ENCODE measurements at regions not wholly inside any gene's neighbourhood (a gene's known extent, or its start where the extent isn't known, plus 50 kb on each side); places are given as distances from the start of the nearest gene placed in this dataset.

- H3K56ac ChIP-seq (replicated peaks; ENCODE audit: insufficient read length, low read depth, low read length): no peak overlapping the region
- H3K4me2 ChIP-seq (ENCODE audit: insufficient read depth in 1 of 2, low read depth in 2 of 2, low read length in 2 of 2): no peak overlapping the region
- no peak overlapping the region for H3K14ac ChIP-seq (ENCODE audit: insufficient read length)
- no peak for DNase-seq (ENCODE audit: low read depth in 1 of 2, low spot score in 2 of 2)
- H3K27ac ChIP-seq (ENCODE audit: low read depth, low read length): no peak overlapping the region
- no peak for FAIRE-seq
- peak overlapping the region; percentile 52 for H4K91ac ChIP-seq (replicated peaks; ENCODE audit: insufficient read length, low read length)
- H2BK120ac ChIP-seq (replicated peaks; ENCODE audit: low read depth, low read length): no peak overlapping the region
- no peak for TF ChIP-seq SUZ12 (IDR thresholded peaks at IDR 0.05; ENCODE audit: low read length)
- no peak for TF ChIP-seq CHD1 (IDR thresholded peaks at IDR 0.05; ENCODE audit: low read depth, low read length)
- no peak for TF ChIP-seq CEBPB (IDR thresholded peaks at IDR 0.05; ENCODE audit: low read depth, low read length)
- TF ChIP-seq POU5F1 (IDR thresholded peaks at IDR 0.05; ENCODE audit: low read depth, low read length): no peak
- TF ChIP-seq SAP30 (IDR thresholded peaks at IDR 0.05; ENCODE audit: insufficient read depth, insufficient replicate concordance, low read length): no peak
- TF ChIP-seq, protein P1, sequence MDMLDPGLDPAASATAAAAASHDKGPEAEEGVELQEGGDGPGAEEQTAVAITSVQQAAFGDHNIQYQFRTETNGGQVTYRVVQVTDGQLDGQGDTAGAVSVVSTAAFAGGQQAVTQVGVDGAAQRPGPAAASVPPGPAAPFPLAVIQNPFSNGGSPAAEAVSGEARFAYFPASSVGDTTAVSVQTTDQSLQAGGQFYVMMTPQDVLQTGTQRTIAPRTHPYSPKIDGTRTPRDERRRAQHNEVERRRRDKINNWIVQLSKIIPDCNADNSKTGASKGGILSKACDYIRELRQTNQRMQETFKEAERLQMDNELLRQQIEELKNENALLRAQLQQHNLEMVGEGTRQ (IDR thresholded peaks at IDR 0.05; ENCODE audit: low read length): no peak
- no peak for TF ChIP-seq SRF (IDR thresholded peaks at IDR 0.05; ENCODE audit: low read depth, low read length)
- TF ChIP-seq GABPA (IDR thresholded peaks at IDR 0.05; ENCODE audit: borderline replicate concordance, insufficient read depth, low read length): no peak
- TF ChIP-seq TAF7 (optimal IDR thresholded peaks at IDR 0.05; ENCODE audit: borderline replicate concordance, low read depth, low read length): no peak
- no peak for TF ChIP-seq BRCA1 (IDR thresholded peaks at IDR 0.05; ENCODE audit: low read depth, low read length)
- TF ChIP-seq CBX5 (IDR thresholded peaks at IDR 0.05; ENCODE audit: low read depth, low read length): no peak
- no peak for TF ChIP-seq SP1 (IDR thresholded peaks at IDR 0.05; ENCODE audit: low read depth, low read length)
- TF ChIP-seq MAFK (IDR thresholded peaks at IDR 0.05; ENCODE audit: low read depth, low read length): no peak
- no peak for TF ChIP-seq SP4 (IDR thresholded peaks at IDR 0.05; ENCODE audit: low read length)
- TF ChIP-seq BCL11A (IDR thresholded peaks at IDR 0.05; ENCODE audit: low read depth in 2 of 2, low read length in 2 of 2): no peak
- H3K4me3 ChIP-seq (ENCODE audit: extremely low read depth in 1 of 4, insufficient read depth in 2 of 4, low read depth in 3 of 4, low read length in 4 of 4): no peak overlapping the region
- H3K4me1 ChIP-seq (replicated peaks in 1 of 4; ENCODE audit: control insufficient read depth in 3 of 4, insufficient read depth in 4 of 4, low read length in 3 of 4): peaks cover 9 to 12% (median 10%) of the 10 kb centered on the region in 4 experiments
- no peaks in the 10 kb centered on the region for H3K23me2 ChIP-seq (ENCODE audit: low read depth, low read length)
- no peaks in the 10 kb centered on the region for H3K9me3 ChIP-seq (ENCODE audit: insufficient read depth in 2 of 2, low read depth in 1 of 2, low read length in 1 of 2)
- no peak overlapping the region for H3K9ac ChIP-seq (replicated peaks in 1 of 4; ENCODE audit: extremely low read depth in 1 of 4, low read depth in 3 of 4, low read length in 3 of 4)
- H2BK20ac ChIP-seq (ENCODE audit: low read length): no peak overlapping the region
- CTCF ChIA-PET (ENCODE audit: partially characterized antibody): interaction anchor here (1.5 to 3.0 kb wide), 6 partner anchors 13 to 242 kb away, joined by 3 to 17 read pairs (median 8); no protein-coding TSS in a partner anchor
- 87% methylated on average over 4 of the region's 4 CpGs; no CpG with 5 or more reads in 1 of the 2 experiments for WGBS, 2 experiments (ENCODE audit: extremely low coverage in 1 of 2, insufficient coverage in 1 of 2, insufficient read length in 1 of 2, insufficient replicate concordance in 2 of 2, low coverage in 1 of 2, low lambda C conversion rate in 2 of 2, missing lambda C conversion rate in 1 of 2)
- no peak overlapping the region for H2BK12ac ChIP-seq (ENCODE audit: low read depth, low read length)
- H2BK5ac ChIP-seq (ENCODE audit: low read depth, low read length): peak overlapping the region; percentile 48; the same call in 1 of the 2 replicates
- no peak overlapping the region for H2AFZ ChIP-seq (ENCODE audit: low read length)
- no peaks in the 10 kb centered on the region for H4K20me1 ChIP-seq (replicated peaks in 1 of 2; ENCODE audit: control insufficient read depth in 1 of 2, insufficient read depth in 2 of 2, low read length in 2 of 2)
- H2BK15ac ChIP-seq (ENCODE audit: low read length): no peak overlapping the region
- no peaks in the 10 kb centered on the region for H3K27me3 ChIP-seq (replicated peaks in 1 of 4; ENCODE audit: control insufficient read depth in 3 of 4, extremely low read depth in 1 of 4, insufficient read depth in 3 of 4, low read length in 3 of 4)
- no peak overlapping the region for H4K8ac ChIP-seq (ENCODE audit: extremely low read depth, insufficient read depth, low read length)
- H4K5ac ChIP-seq (ENCODE audit: insufficient read length, low read depth, low read length): no peak overlapping the region
- no peak overlapping the region for H3K18ac ChIP-seq (ENCODE audit: extremely low read depth, low read length)
- no peaks in the 10 kb centered on the region for H3K79me2 ChIP-seq (ENCODE audit: control insufficient read depth in 1 of 2, insufficient read depth in 2 of 2, low read length in 2 of 2)
- H3K79me1 ChIP-seq (ENCODE audit: low read depth, low read length): peaks cover 13% of the 10 kb centered on the region
- no peak overlapping the region; the same call in 1 of the 2 replicates for H2AK5ac ChIP-seq (ENCODE audit: low read depth, low read length)
- no peak overlapping the region for H3K4ac ChIP-seq (replicated peaks; ENCODE audit: insufficient read length, low read depth, low read length)
- H3K23ac ChIP-seq (ENCODE audit: insufficient read length): no peak overlapping the region
- POLR2A ChIA-PET (ENCODE audit: partially characterized antibody): no interaction called here
- H3K36me3 ChIP-seq (ENCODE audit: control insufficient read depth in 2 of 4, insufficient read depth in 4 of 4, low read length in 3 of 4): no peaks in the 10 kb centered on the region
Measured at GRCh38 chr14:100404419-100404818, 81.3 kb downstream of the SLC25A47 start.

All from H1 (cell line).